K562 (cell line): ENCODE measurements at regions not wholly inside any gene's neighbourhood (a gene's known extent, or its start where the extent isn't known, plus 50 kb on each side); places are given as distances from the start of the nearest gene placed in this dataset.

Experiments used
- CREB3L1 ChIP-seq: fragments of 450-650 bp; IDR thresholded peaks from 2 replicates; pipeline ENCODE4 v1.6.1; 2014; ENCODE audit warnings: low read depth, mild to moderate bottlenecking, moderate library complexity, borderline replicate concordance
- DNMT1 ChIP-seq: fragments of 450-650 bp; IDR thresholded peaks from 2 replicates; pipeline ENCODE4 v1.6.1; 2016; ENCODE audit warnings: antibody characterized with exemption, mild to moderate bottlenecking
- E2F4 ChIP-seq: sonication (generic); formaldehyde crosslinking; IDR thresholded peaks from 2 replicates; pipeline ENCODE4 v1.8.0; 2022; ENCODE audit warnings: mild to moderate bottlenecking, low read depth, missing genetic modification reagents
- STAT5A ChIP-seq: IDR thresholded peaks from 2 replicates; pipeline ENCODE4 v1.6.1; 2012; ENCODE audit warnings: low read length, inconsistent platforms, borderline replicate concordance
- ZC3H11A ChIP-seq: IDR thresholded peaks from 2 replicates; pipeline ENCODE4 v1.6.1; 2012; ENCODE audit warnings: low read depth, low read length, improper control_type of control experiment
- ZFP1 ChIP-seq: fragments of 450-650 bp; formaldehyde crosslinking; IDR thresholded peaks from 2 replicates; pipeline ENCODE4 v1.4.0; 2020; ENCODE audit warnings: mild to moderate bottlenecking, mixed read lengths

- TF ChIP-seq CREB3L1 (no peak), ZFP1 (no peak), STAT5A (no peak), DNMT1 (no peak), E2F4 (CRISPR knock-in tag) (no peak), ZC3H11A (no peak)
These were observed 236.3 kb downstream of the MATN1 start for GRCh38 chr1:30487042-30487441.
